A549 (cell line): ENCODE measurements at regions not wholly inside any gene's neighbourhood (a gene's known extent, or its start where the extent isn't known, plus 50 kb on each side); places are given as distances from the start of the nearest gene placed in this dataset.
A peak's percentile ranks its signal among the peaks of the same experiment; 100 is the strongest.

ENCODE experiments used
- ATAC-seq, 2 experiments: fragments of 200-7000 bp in 1 of 2; fragments of >200 bp in 1 of 2; cut with Nextera tagmentation in 1 of 2; cut with Tn5 transposase in 1 of 2; 3 replicates each; pipeline versions ENCODE4 v1.8.0 to v1.9.1; 2018 to 2020; ENCODE audit warnings: mild to moderate bottlenecking in 1 of 2, moderate library complexity in 1 of 2
- CTCF ChIA-PET: fragments of 300-600 bp; sonication (Branson Sonifier 250); formaldehyde crosslinking; extraction: SDS; loops from one replicate; lab custom pipeline; 2021; ENCODE audit warnings: antibody characterized with exemption, inconsistent platforms; lab: Yijun Ruan, JAX
- POLR2A ChIA-PET: fragments of 350-600 bp; formaldehyde crosslinking; extraction: SDS; loops from one replicate; lab custom pipeline; 2021; ENCODE audit warnings: antibody characterized with exemption, inconsistent platforms; lab: Yijun Ruan, JAX
- DNase-seq, 2 experiments: peaks; one replicate each; pipeline versions ENCODE4 v3.0.0 to v3.0.0-alpha.2; 2011 to 2016; ENCODE audit warnings: low read depth in 1 of 2, low spot score in 1 of 2
- FAIRE-seq: peaks from 2 replicates; lab custom pipeline; 2011; peaks lifted over from hg19 to GRCh38; lab: Jason Lieb, UNC
- H3K27ac ChIP-seq, 2 experiments: fragments of >200 bp; sonication (Bioruptor Twin); formaldehyde crosslinking; 3 replicates each; pipeline ENCODE4 v1.5.1; 2016 to 2017
- H3K4me1 ChIP-seq: fragments of >200 bp; sonication (Bioruptor Twin); formaldehyde crosslinking; 3 replicates; pipeline ENCODE4 v1.6.1; 2016
- H3K4me2 ChIP-seq: fragments of >200 bp; sonication (Bioruptor Twin); formaldehyde crosslinking; 3 replicates; pipeline ENCODE4 v1.6.1; 2016
- H3K4me3 ChIP-seq: fragments of >200 bp; sonication (Bioruptor Twin); formaldehyde crosslinking; 3 replicates; pipeline ENCODE4 v1.5.1; 2016
- H3K9me3 ChIP-seq: fragments of >200 bp; sonication (Bioruptor Twin); formaldehyde crosslinking; 3 replicates; pipeline ENCODE4 v1.6.1; 2016
- BHLHE40 ChIP-seq: IDR thresholded peaks from 2 replicates; pipeline ENCODE4 v1.6.1; 2012; ENCODE audit warnings: low read depth, low read length, inconsistent platforms
- CBX2 ChIP-seq: fragments of 200-600 bp; sonication (generic); IDR thresholded peaks from 2 replicates; pipeline ENCODE4 v1.6.1; 2016; ENCODE audit warnings: low read depth, mild to moderate bottlenecking, borderline replicate concordance
- EHMT2 ChIP-seq: fragments of 200-600 bp; sonication (generic); IDR thresholded peaks from 2 replicates; pipeline ENCODE4 v1.6.1; 2016; ENCODE audit warnings: antibody characterized with exemption, low read depth, mild to moderate bottlenecking, moderate library complexity
- ELK1 ChIP-seq: fragments of 150-350 bp; IDR thresholded peaks from 2 replicates; pipeline ENCODE4 v1.6.1; 2014; ENCODE audit warnings: low read depth, mild to moderate bottlenecking, low read length
- FOSB ChIP-seq: fragments of 250-450 bp; sonication (Bioruptor Pico); IDR thresholded peaks from 2 replicates; pipeline ENCODE4 v1.5.0; 2020; ENCODE audit warnings: mild to moderate bottlenecking, moderate library complexity
- FOSL2 ChIP-seq, 2 experiments: fragments of 450-650 bp in 1 of 2; fragments of >200 bp in 1 of 2; sonication (Bioruptor Twin) in 1 of 2; formaldehyde crosslinking; IDR thresholded peaks; 2 replicates each; pipeline versions ENCODE4 v1.5.0 to v1.6.1; 2016 to 2020; ENCODE audit warnings: mild to moderate bottlenecking in 1 of 2, moderate library complexity in 1 of 2
- GATA3 ChIP-seq: IDR thresholded peaks from 2 replicates; pipeline ENCODE4 v1.6.1; 2012; ENCODE audit warnings: borderline replicate concordance
- HEYL ChIP-seq: fragments of 250-450 bp; sonication (Bioruptor Pico); IDR thresholded peaks from 2 replicates; pipeline ENCODE4 v1.8.0; 2021; ENCODE audit warnings: mild to moderate bottlenecking, moderate library complexity
- HOXB5 ChIP-seq: fragments of 250-450 bp; sonication (Bioruptor Pico); IDR thresholded peaks from 2 replicates; pipeline ENCODE4 v1.5.0; 2020; ENCODE audit warnings: mild to moderate bottlenecking, moderate library complexity
- KDM1A ChIP-seq: fragments of 200-600 bp; sonication (generic); IDR thresholded peaks from 2 replicates; pipeline ENCODE4 v1.6.1; 2016; ENCODE audit warnings: low read depth, mild to moderate bottlenecking
- KDM5A ChIP-seq: fragments of 200-600 bp; sonication (generic); IDR thresholded peaks from 2 replicates; pipeline ENCODE4 v1.6.1; 2016; ENCODE audit warnings: antibody characterized with exemption, mild to moderate bottlenecking
- MAFK ChIP-seq: fragments of 450-650 bp; IDR thresholded peaks from 2 replicates; pipeline ENCODE4 v1.6.1; 2014; ENCODE audit not compliant: partially characterized antibody
- POLR2A ChIP-seq: IDR thresholded peaks from 2 replicates; pipeline ENCODE4 v1.6.1; 2012; ENCODE audit warnings: mild to moderate bottlenecking, low read length
- RAD21 ChIP-seq, 2 experiments: fragments of >200 bp in 1 of 2; sonication (Bioruptor Twin) in 1 of 2; formaldehyde crosslinking in 1 of 2; IDR thresholded peaks in 1 of 2; conservative IDR thresholded peaks in 1 of 2; 2 replicates in 1 of 2; 3 replicates in 1 of 2; pipeline ENCODE4 v1.6.1; 2012 to 2018; ENCODE audit warnings: inconsistent platforms in 1 of 2
- RARB ChIP-seq: fragments of 250-450 bp; sonication (Bioruptor Pico); IDR thresholded peaks from 2 replicates; pipeline ENCODE4 v1.8.0; 2021; ENCODE audit warnings: mild to moderate bottlenecking, moderate library complexity
- RCOR1 ChIP-seq: fragments of 150-350 bp; IDR thresholded peaks from 2 replicates; pipeline ENCODE4 v1.6.1; 2014; ENCODE audit warnings: antibody characterized with exemption, low read length, low read depth
- SMC3 ChIP-seq: fragments of >200 bp; sonication (Bioruptor Twin); formaldehyde crosslinking; IDR thresholded peaks from 3 replicates; pipeline ENCODE4 v1.6.1; 2018; ENCODE audit warnings: inconsistent platforms
- SREBF2 ChIP-seq: fragments of 450-650 bp; IDR thresholded peaks from 2 replicates; pipeline ENCODE4 v1.6.1; 2014; ENCODE audit warnings: mild to moderate bottlenecking, moderate library complexity
- ZFP36 ChIP-seq: fragments of 450-650 bp; IDR thresholded peaks from 2 replicates; pipeline ENCODE4 v1.6.1; 2014; ENCODE audit warnings: borderline replicate concordance; ENCODE audit not compliant: partially characterized antibody
- ZNF302 ChIP-seq: fragments of 250-450 bp; sonication (Bioruptor Pico); IDR thresholded peaks from 2 replicates; pipeline ENCODE4 v1.9.0; 2021; ENCODE audit warnings: inconsistent platforms, mild to moderate bottlenecking, moderate library complexity
- WGBS: methylation state at CpG from one replicate; pipeline ENCODE4 v1.1.6; 2017; ENCODE audit errors: missing lambda C conversion rate; 5-methylcytosine and 5-hydroxymethylcytosine counted together
- TF ChIP-seq, protein P1 (sequence below): fragments of >200 bp; sonication (Bioruptor Twin); formaldehyde crosslinking; IDR thresholded peaks from 3 replicates; pipeline ENCODE4 v1.5.1; 2016

- FAIRE-seq (no peak), ATAC-seq (peak; percentile 54 to 68; a peak in 4 of 6 replicates), DNase-seq (peak in 1 of 2 experiments; percentile 38)
- 28% methylated on average over 11 of the region's 13 CpGs for WGBS
- POLR2A ChIA-PET = interaction anchor here (1.3 kb wide), 1 partner anchor 57 kb away, joined by 4 read pairs; no protein-coding TSS in a partner anchor
- no peaks in the 10 kb centered on the region for H3K9me3 ChIP-seq
- no peak overlapping the region for H3K4me3 ChIP-seq
- peak overlapping the region; percentile 74 to 85 for H3K27ac ChIP-seq
- H3K4me1 ChIP-seq = peaks cover 41% of the 10 kb centered on the region
- peak overlapping the region; percentile 67 for H3K4me2 ChIP-seq
- CTCF ChIA-PET = interaction anchor here (0.6 to 1.3 kb wide), 5 partner anchors 38 to 161 kb away, joined by 3 to 6 read pairs (median 3); no protein-coding TSS in a partner anchor
- TF ChIP-seq FOSL2 (IDR thresholded peaks at IDR 0.05) (no peak), FOSL2 (CRISPR knock-in tag; IDR thresholded peaks at IDR 0.05) (peak; percentile 28; the same call in 1 of the 2 replicates), RARB (no peak), GATA3 (peak; percentile 31; the same call in 1 of the 2 replicates)
These were observed 111.6 kb upstream of the ERRFI1 start for GRCh38 chr1:8137481-8138244.

GRCh38 chr1:8136766-8137165, 110.7 kb upstream of the ERRFI1 start:
- Histone ChIP-seq H3K27ac (peak overlapping the region; percentile 74 to 85; a peak in 5 of 6 replicates), H3K4me3 (no peak overlapping the region)
- POLR2A ChIA-PET = no interaction called here

DNA sequence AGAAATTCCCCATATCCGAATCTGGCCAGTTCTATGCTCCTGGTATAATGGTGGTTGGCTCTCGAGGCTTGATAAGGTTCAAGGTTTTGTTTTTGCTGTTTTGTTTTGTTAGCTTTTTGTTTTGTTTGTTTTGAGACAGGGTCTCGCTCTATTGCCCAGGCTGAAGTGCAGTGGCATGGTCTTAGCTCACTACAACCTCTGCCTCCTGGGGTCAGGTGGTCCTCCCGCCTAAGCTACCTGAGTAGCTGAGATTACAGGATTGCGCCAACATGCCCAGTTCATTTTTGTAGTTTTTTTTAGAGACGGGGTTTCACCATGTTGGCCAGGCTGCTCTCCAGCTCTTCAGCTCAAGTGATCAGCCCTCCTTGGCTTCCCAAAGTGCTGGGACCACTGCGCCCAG, 109.1 kb upstream of the ERRFI1 start:
- Histone ChIP-seq H3K9me3 (no peaks in the 10 kb centered on the region), H3K4me2 (no peak overlapping the region), H3K4me3 (no peak overlapping the region), H3K27ac (peak overlapping the region; percentile 37 to 85; a peak in 4 of 6 replicates), H3K4me1 (peaks cover 34% of the 10 kb centered on the region)
- DNase-seq = no peak
- FAIRE-seq = no peak
- ChIA-PET POLR2A (interaction anchor here (0.8 kb wide), 1 partner anchor 19 kb away, joined by 3 read pairs; no protein-coding TSS in a partner anchor), CTCF (interaction anchor here (0.7 kb wide), 1 partner anchor 120 kb away, joined by 3 read pairs; no protein-coding TSS in a partner anchor)
- WGBS = 83% methylated on average over 7 of the region's 7 CpGs
- TF ChIP-seq CBX2 (no peak), RAD21 (conservative IDR thresholded peaks at IDR 0.05 in 1 of 2, IDR thresholded peaks at IDR 0.05 in 1 of 2) (no peak), POLR2A (no peak), ZFP36 (no peak), SREBF2 (no peak), HOXB5 (CRISPR knock-in tag) (no peak), KDM5A (no peak)
- TF ChIP-seq, all 56 proteins: peak for 0
- ATAC-seq = no peak

More at GRCh38 chr1:8136766-8137165, 110.7 kb upstream of the ERRFI1 start:
- Histone ChIP-seq H3K4me2 (peak overlapping the region; percentile 67; the same call in 1 of the 3 replicates), H3K9me3 (no peaks in the 10 kb centered on the region), H3K4me1 (peaks cover 38% of the 10 kb centered on the region)
- CTCF ChIA-PET = interaction anchor here (0.6 to 1.1 kb wide), 2 partner anchors 19 to 160 kb away, joined by 3 read pairs; no protein-coding TSS in a partner anchor
- FAIRE-seq = no peak
- TF ChIP-seq, protein P1, sequence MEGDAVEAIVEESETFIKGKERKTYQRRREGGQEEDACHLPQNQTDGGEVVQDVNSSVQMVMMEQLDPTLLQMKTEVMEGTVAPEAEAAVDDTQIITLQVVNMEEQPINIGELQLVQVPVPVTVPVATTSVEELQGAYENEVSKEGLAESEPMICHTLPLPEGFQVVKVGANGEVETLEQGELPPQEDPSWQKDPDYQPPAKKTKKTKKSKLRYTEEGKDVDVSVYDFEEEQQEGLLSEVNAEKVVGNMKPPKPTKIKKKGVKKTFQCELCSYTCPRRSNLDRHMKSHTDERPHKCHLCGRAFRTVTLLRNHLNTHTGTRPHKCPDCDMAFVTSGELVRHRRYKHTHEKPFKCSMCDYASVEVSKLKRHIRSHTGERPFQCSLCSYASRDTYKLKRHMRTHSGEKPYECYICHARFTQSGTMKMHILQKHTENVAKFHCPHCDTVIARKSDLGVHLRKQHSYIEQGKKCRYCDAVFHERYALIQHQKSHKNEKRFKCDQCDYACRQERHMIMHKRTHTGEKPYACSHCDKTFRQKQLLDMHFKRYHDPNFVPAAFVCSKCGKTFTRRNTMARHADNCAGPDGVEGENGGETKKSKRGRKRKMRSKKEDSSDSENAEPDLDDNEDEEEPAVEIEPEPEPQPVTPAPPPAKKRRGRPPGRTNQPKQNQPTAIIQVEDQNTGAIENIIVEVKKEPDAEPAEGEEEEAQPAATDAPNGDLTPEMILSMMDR = no peak
- no peak for TF ChIP-seq RAD21 (conservative IDR thresholded peaks at IDR 0.05 in 1 of 2, IDR thresholded peaks at IDR 0.05 in 1 of 2)
- no peak for TF ChIP-seq KDM5A
- TF ChIP-seq MAFK = no peak
- TF ChIP-seq EHMT2 = no peak
- no peak for TF ChIP-seq ZNF302 (CRISPR knock-in tag)
- TF ChIP-seq RCOR1 = no peak
- no peak for TF ChIP-seq SMC3
- no peak for TF ChIP-seq ELK1
- no peak for TF ChIP-seq BHLHE40
- no peak for TF ChIP-seq HEYL (CRISPR knock-in tag)
- TF ChIP-seq FOSB (CRISPR knock-in tag) = no peak
- no peak for TF ChIP-seq KDM1A
- WGBS = 92% methylated on average over 5 of the region's 5 CpGs
- no peak for ATAC-seq
- DNase-seq = no peak
